ENCODE measurements at regions not wholly inside any gene's neighbourhood (a gene's known extent, or its start where the extent isn't known, plus 50 kb on each side); places are given as distances from the start of the nearest gene placed in this dataset.

GRCh38 chr20:23229989-23230388, 120.6 kb upstream of the NXT1 start:
- no peak overlapping the region for H3K4me3 ChIP-seq
- no peak for TF ChIP-seq CTCF (IDR thresholded peaks at IDR 0.05; ENCODE audit: low read depth, low read length)
- H3K9me3 ChIP-seq (ENCODE audit: low read depth) = no peaks in the 10 kb centered on the region
- no peak for DNase-seq (ENCODE audit: low read depth in 1 of 2, low spot score in 1 of 2)
- no peak overlapping the region for H3K27ac ChIP-seq
- no peaks in the 10 kb centered on the region for H3K36me3 ChIP-seq
- H3K4me1 ChIP-seq (ENCODE audit: low read depth) = peaks cover 3% of the 10 kb centered on the region
- H3K27me3 ChIP-seq = peaks cover 5% of the 10 kb centered on the region

DNA sequence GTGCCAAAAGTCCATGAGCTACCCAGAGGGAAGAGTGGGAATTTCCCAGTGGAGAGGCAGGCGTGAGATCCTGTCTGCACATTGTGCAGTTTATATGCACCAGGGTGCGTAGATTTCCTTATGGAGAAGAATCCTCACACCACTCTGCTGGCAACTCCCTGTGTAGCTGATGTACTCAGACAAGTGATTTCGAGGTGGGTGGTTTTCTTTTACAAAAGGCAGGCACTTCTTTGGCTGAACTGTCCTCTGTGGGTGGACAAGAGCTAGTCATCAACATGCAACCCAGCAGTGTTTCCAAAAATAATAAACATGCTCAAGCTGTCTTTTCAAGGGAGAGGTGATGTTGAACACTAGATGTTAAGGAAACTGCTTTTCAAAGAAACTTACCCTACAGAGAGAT, 121.7 kb upstream of the NXT1 start:
- H3K27me3 ChIP-seq = peaks cover 5% of the 10 kb centered on the region
- TF ChIP-seq CTCF (IDR thresholded peaks at IDR 0.05; ENCODE audit: low read depth, low read length) = no peak
- H3K36me3 ChIP-seq = no peaks in the 10 kb centered on the region
- peaks cover 3% of the 10 kb centered on the region for H3K4me1 ChIP-seq (ENCODE audit: low read depth)
- H3K9me3 ChIP-seq (ENCODE audit: low read depth) = no peaks in the 10 kb centered on the region
- H3K27ac ChIP-seq = no peak overlapping the region
- DNase-seq (ENCODE audit: low read depth in 1 of 2, low spot score in 1 of 2) = peak in 1 of 2 donors; percentile 78
- no peak overlapping the region for H3K4me3 ChIP-seq

DNA sequence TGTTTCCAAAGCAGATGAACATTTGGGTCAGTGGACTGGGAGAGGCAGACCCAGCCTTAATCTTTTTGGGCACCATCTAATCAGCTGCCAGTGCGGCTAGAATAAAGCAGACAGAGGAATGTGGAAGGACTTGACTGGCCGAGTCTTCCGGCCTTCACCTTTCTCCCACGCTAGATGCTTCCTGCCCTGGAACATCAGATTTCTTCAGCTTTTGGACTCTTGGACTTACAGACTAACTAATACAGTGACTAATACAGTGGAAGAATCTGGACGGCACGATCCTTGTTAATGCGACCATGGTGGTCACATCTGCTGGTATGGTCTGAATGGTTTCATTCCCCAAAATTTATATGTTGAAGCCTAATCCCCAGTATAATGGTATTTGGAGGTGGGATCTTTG, 122.6 kb upstream of the NXT1 start:
- H3K36me3 ChIP-seq = no peaks in the 10 kb centered on the region
- no peaks in the 10 kb centered on the region for H3K9me3 ChIP-seq (ENCODE audit: low read depth)
- no peak overlapping the region for H3K4me3 ChIP-seq
- H3K27me3 ChIP-seq = peaks cover 5% of the 10 kb centered on the region
- no peak for TF ChIP-seq CTCF (IDR thresholded peaks at IDR 0.05; ENCODE audit: low read depth, low read length)
- H3K27ac ChIP-seq = no peak overlapping the region
- H3K4me1 ChIP-seq (ENCODE audit: low read depth) = peaks cover 3% of the 10 kb centered on the region
- no peak for DNase-seq (ENCODE audit: low read depth in 1 of 2, low spot score in 1 of 2)

DNA sequence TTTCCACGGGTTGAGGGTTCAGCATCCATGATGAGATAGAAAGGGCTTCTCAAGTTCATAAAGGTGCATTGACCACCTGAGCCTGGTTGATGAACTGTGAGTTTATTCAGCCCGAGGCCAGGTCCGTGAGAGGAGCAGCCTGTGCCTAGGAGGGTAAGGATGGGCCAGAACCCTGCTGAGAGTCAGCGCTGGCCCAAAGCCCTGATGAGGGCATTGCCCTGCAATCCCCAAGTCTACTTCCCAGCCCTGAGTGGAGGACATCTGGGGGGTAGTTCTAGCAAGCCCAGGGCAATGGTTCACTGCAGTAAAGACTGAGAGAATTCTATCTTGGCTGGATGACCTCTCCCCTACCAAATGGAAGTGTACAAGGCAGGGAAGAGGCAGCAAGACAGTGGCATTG, 123.3 kb upstream of the NXT1 start:
- Histone ChIP-seq H3K4me3 (no peak overlapping the region), H3K4me1 (ENCODE audit: low read depth) (peaks cover 3% of the 10 kb centered on the region), H3K27me3 (peaks cover 5% of the 10 kb centered on the region), H3K27ac (no peak overlapping the region), H3K36me3 (no peaks in the 10 kb centered on the region), H3K9me3 (ENCODE audit: low read depth) (no peaks in the 10 kb centered on the region)
- DNase-seq (ENCODE audit: low read depth in 1 of 2, low spot score in 1 of 2) = no peak
- no peak for TF ChIP-seq CTCF (IDR thresholded peaks at IDR 0.05; ENCODE audit: low read depth, low read length)

DNA sequence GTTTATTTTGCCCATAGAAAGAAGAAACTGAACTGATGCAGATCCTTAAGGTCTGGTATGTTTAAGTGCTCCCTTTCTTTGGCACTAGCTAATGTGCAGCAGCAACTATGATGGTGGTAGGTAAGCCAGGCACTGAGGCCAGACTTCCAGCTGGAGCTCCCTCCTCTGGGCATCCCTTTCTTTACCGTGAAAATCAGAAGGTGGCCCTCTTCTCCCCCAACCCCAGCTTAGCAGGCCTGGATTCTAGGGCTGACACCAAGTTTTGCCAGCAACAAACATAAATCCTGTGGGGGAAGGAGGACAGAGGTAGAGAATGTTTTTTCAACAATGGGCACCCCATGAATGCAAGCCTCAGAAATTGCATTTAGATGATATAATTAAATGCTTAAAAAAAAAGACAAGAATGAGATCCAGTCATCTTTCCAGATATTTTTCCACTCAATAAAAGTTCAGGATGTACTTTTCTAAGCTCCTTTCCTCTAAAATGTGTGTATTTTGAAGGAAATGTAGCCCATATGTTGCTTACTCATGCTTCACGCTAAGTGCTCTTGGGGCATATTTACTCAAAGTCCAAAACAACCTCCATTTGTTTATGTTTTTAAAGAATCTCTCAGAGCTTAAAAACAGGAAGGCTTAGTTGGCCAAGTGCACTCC, 123.9 kb upstream of the NXT1 start:
- no peaks in the 10 kb centered on the region for H3K36me3 ChIP-seq
- peaks cover 3% of the 10 kb centered on the region for H3K4me1 ChIP-seq (ENCODE audit: low read depth)
- no peak for DNase-seq (ENCODE audit: low read depth in 1 of 2, low spot score in 1 of 2)
- no peak for TF ChIP-seq CTCF (IDR thresholded peaks at IDR 0.05; ENCODE audit: low read depth, low read length)
- no peak overlapping the region for H3K27ac ChIP-seq
- no peaks in the 10 kb centered on the region for H3K9me3 ChIP-seq (ENCODE audit: low read depth)
- no peak overlapping the region for H3K4me3 ChIP-seq
- H3K27me3 ChIP-seq = peaks cover 5% of the 10 kb centered on the region
